Stimulated activated CD8-positive, alpha-beta memory T cell treated with anti-CD3 and anti-CD28 coated beads, Interleukin-4, amount 100 ng/mL, for 48 hours (primary cell): ENCODE measurements at regions not wholly inside any gene's neighbourhood (a gene's known extent, or its start where the extent isn't known, plus 50 kb on each side); places are given as distances from the start of the nearest gene placed in this dataset.

ENCODE experiments used
- DNase-seq: peaks from one replicate; pipeline ENCODE4 v3.0.0-alpha.2; 2020

- no peak for DNase-seq
Observed at GRCh38 chr7:25830215-25830614, 321.8 kb upstream of the NFE2L3 start.

- no peak for DNase-seq
Observed at GRCh38 chr7:25831062-25831691, 320.8 kb upstream of the NFE2L3 start.

DNA sequence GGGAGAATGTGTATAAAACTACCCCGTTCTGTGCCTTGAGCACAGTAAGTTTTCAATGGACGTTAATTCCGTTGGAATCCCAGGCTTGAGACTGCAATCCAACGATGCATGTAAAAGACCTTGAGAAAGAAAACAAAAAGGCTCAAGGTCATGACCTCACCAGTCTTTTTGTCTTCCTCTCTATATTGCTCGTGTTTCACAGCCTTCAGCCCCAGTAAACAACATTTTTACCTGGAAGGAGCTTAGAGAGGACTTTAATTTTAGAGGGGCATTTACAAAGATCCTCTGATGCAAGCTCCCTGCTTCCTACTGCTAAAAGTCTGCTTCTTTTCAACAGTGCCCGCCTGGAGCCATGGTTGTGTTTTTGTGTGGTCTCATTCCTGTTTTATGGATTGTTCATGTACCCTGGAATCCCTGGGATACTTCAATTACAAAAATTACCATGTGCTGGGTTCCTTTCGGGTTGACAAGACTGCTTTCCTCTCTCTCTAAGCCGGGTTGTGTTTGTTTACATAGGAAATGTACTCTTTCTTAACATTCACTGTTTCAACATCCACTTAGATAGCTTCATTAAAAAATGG is 320.1 kb upstream of the NFE2L3 start:
- no peak for DNase-seq

DNA sequence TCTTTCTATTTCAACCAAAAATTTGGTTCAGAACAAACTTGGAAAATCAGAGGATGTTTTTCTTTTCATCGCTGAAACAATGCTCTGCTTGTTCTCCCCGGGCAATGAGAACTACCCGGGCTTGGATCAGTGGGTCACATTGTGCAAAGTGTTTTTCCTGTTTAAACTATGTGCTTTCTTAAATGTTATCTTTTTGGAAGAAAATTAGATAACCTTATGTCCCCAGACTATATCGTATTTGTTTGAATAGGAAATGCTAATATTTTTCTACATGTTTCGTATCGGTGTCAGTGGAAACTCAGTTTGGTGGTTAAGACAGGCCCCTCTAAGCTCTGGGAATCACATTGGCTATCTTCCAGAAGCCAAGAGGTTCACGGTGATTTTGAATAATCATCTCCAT is 319.5 kb upstream of the NFE2L3 start:
- no peak for DNase-seq

DNA sequence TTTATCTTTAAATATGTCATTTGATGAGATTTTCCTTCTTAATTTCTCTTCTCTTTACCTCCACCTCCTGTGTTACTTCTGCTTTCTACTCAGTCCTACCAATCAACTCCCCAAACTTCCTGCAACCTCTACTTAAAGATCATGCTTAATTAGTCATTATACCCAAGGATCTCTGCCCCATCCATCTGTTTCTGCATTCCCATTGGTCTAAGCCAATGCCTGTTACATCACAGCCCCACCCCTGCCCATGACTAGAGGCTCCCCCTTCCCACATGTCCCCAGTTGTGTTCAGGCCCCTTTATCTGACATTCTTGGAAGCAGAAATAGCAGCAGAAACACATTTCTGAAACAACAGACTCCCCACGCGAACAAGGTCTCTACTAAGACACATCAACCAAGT is 319.1 kb upstream of the NFE2L3 start:
- no peak for DNase-seq

GRCh38 chr7:25834050-25834449 is 317.9 kb upstream of the NFE2L3 start:
- DNase-seq: no peak

DNA sequence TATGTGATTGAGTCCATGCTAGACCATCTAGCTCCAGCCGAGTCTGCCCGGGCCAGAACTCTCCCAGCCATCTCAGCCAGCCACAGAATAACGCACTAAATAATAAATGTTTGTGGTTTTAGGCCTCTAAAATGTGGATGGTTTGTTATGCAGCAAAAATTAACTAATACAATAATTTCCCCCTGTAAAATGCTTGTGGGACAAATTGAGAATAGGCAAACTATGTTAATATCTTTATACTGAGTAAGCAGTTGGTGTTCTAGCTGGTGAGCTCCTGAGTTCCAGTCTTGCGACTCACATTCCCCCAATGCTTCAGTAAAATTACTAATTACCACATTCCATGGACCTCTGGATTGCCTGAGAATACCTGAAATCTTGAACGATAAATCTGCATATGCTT is 316.8 kb upstream of the NFE2L3 start:
- DNase-seq: no peak

DNA sequence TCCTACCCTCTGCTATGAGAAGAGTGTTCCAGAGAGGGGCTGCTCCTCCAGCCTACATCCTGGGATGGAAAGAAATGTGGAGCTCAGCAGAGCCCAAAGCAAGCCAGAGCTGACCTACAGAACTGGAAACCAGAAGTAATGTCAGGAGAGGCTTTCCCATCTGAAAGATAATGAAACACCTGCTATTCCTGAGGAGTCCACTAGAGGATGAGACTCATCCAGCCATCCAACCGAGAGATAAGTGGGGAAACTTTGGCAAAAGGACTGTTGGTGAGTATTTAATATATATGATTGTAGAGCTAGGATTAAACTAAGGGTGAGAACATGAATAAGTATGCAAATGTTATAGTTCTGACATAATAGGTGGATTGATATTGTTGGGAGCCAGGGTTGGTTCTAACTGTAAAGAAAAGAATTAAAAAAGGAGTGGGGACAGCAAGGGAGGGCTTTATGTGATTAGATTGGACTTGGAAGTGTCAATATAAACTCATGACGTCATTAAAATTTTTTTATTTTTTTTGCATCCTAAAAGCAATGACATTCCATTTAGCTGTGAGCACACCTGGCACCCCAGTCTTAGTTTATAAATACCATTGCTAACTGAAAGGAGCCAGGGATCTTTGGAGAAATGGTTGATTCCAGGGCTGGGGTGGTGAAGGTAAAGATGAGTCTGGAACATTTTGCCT is 312.8 kb upstream of the NFE2L3 start:
- no peak for DNase-seq

DNA sequence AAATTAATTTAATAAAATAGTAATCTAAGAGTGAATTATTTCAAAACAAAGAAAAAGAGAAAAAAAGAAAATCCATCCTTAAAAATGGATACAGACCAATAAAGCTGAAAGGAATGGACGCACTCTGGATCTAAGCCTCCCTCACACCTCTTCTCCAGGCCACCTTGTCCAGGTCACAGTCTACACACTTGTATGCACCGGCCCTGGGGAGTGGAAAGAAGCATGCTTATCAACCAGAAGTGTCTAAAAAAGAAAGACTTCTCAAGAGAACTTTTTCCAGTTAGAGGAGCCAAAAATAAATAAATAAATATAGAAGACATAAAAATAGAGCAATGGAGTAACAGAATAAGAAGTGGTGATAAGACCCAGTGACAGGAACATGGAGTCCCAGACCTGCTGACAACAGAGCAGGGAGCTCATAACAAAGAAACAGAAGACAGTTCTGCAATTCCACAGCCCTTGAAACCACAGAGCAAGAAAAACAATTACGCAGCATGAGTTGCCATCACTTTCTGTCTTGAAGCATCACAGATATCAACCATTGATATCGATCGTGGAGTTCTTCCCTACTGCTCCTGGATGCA is 311.7 kb upstream of the NFE2L3 start:
- no peak for DNase-seq

- no peak for DNase-seq
Observed at GRCh38 chr7:25841575-25841974, 310.4 kb upstream of the NFE2L3 start.

DNA sequence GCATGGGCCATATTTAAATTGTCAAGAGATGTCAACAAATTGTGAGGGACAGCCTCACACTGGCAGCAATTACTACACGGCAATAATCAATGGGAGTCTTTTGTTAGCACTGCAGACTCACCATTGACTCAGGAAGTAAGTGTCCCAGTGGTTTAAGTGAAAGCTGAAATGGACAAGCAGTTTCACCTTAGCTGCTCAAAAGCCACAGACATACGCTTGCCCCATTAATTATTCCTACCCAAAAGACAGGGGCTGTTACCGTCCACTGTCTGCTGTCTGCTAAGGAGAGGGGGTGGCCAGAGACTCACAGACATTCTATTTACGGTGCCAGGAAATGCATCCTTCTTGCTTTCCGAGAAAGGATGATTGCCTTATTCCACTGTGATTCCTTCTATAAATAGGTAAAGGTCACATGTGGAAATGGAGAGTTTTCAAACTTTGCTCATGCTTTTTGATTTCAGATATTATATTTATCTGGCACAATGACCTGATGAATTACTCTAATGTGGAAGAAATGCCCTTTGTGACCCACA is 309.7 kb upstream of the NFE2L3 start:
- DNase-seq: no peak

GRCh38 chr7:25843467-25843866 is 308.5 kb upstream of the NFE2L3 start:
- no peak for DNase-seq

DNA sequence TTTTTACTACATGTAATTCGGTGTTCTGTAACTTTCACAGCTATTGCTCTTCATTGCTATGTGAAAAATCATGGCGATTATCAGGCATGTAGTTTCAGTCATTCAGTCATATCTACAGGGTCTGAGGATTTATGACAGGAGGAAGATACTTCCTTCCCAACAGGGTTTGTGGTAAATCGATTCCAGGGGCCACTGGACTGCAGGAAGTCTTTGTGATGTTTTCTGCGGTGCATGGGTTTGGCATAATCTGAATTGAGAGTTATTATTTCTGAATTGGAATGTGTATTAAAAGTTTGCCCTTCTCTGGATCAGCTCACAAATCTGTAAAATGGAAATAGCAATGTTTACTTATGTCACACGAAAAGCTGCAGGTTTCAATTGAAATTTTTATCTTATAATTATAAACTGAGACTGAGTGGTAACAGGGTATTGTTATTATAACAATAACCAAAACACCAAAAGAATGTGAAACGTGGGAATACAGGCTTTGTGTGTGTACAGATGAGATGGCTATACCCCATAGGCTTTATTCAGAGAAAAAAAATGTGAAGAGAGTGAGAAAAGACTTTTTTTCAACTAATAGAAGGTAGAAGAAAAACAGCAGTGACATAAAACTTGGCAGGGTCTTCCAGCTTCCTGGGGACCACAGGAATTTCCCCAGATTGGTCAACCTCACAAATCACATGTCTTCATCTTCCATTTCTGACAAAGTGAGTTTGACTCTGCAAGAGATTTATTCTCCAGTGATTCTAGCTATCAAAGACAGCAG is 307.7 kb upstream of the NFE2L3 start:
- DNase-seq: no peak

- no peak for DNase-seq
Observed at GRCh38 chr7:25845464-25845863, 306.5 kb upstream of the NFE2L3 start.

DNA sequence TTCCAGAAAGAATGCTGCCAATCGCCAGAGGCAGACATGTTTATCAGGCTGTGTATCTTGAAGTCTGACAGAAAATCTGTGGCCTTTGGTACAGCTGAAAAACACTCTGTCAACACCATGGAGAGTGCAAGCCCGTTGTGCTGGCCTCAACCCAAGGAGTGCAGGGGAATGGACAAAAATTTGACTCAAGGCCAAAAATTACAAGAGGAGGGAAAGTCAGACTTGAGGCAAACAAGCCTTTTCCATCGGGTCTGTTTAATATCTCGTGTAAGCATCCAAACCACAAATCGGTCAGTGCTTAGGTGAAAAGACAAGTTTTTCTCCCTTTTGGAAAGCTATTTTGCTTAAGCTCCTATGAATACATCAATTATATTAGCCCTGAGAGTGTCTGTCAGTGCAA is 305.3 kb upstream of the NFE2L3 start:
- DNase-seq: no peak

DNA sequence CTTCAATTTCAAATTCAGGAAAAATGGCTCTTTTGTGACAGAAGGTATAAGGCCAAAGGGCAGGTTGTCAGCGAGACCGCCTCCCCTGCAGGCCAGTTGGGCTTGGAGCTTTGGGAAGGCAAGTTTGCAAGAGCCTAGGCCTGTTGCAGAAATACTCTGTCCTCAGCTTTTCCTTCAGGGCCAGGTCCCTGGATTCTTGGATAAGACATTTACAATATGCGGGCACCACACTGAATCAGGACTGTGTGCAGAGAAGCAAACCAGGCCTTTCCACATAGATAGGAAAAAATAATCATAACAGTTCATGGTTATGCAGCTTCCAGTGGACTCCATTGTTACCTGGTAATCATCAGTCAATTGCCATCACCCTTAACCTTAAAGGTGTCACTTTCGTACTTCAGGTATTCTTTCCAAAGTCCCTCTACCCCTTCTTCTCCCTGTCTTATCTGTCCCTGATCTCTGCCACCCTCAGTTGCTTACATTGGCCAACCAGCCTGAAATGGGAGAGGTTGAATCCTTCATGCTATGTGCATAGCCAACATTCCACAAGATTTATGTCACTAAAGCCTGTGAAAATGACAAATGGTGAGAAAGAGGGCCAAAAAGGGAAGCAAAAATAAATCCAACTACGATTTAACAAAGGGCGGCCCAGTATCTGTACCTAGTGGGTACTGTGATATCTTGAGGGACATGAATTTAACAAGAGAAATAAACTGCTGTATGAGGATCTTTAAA is 304.5 kb upstream of the NFE2L3 start:
- no peak for DNase-seq

DNA sequence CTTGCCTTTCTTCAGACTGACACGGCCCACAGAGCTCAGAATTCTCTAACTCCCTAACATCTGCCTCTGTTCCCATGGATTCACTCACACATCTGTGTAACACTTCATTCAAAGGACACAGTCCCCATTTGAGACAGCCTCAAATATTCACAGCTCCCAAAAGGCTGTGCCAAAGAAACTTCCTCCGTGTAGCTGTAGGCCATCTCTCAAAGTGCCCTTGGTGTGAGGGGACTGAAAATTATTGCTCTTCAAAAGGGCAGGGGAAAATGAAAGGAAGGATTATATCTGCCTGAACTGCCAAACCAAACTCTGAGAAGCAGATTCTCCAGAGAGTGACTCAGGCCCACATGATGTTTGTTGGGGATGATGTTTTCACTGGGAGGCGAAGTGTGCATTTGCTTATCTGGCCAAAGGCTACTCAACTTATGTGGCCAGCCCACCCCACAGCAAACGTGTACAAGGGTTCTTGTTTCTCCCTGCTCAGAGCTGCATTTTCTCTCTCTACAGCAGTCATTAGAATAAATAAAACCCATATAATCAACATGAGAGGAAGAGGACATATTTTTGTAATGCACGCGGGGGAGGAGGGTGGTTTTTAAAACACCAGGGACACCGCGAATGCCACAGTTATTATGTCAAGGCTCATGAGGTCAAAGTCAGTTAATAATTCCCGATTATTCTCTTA is 302.4 kb upstream of the NFE2L3 start:
- DNase-seq: no peak

DNA sequence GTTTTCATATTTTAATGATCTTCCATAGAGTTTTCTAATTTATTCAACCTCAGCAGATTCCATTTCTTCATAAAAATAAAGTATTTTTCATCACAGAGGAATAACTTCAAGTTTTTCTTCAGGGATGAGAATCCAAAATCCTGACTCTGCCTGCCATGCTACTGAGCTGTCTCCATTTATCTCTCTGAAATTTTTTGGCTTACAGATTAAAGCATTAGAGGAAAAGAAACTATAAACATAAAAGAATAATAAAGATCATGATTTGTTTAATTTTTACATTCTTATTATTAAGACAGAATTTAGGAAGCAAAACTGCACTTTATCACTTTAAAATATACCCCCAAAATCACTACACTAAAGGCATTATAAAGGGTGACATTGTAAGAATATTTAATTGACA is 301.8 kb upstream of the NFE2L3 start:
- no peak for DNase-seq

DNA sequence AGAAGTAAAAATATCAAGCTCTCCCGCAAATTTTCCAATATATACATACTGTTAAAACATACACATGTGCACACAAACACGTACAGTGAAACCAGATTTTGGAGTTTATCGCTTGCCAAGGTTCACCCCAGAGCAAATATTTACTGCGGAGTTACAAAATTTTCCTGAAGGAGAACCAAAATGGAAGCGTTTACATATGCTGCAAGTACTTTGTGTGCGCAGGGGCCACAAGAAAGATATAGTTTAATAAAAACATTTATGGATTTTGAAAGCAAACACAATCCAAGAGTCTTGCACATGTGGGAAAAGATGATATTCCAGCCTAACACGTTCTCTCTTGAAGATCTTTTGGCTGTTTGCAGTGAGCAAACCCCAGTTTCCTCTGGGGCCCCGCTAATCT is 301.3 kb upstream of the NFE2L3 start:
- DNase-seq: no peak

- peak; percentile 80 for DNase-seq
Observed at GRCh38 chr7:25851332-25852210, 300.4 kb upstream of the NFE2L3 start.
